Thyroid gland (tissue), 4 donors: ENCODE measurements at regions not wholly inside any gene's neighbourhood (a gene's known extent, or its start where the extent isn't known, plus 50 kb on each side); places are given as distances from the start of the nearest gene placed in this dataset.

Experiments
- DNase-seq, 2 donors: peaks; one replicate each; pipeline ENCODE4 v3.0.0-alpha.2; 2019
- H3K27ac ChIP-seq, 3 donors: fragments of 200-600 bp; sonication (generic); 1 replicate in 2 of 3; 2 replicates in 1 of 3; pipeline ENCODE4 v1.5.1; 2016 to 2019; ENCODE audit warnings: mild to moderate bottlenecking in 1 of 3, moderate library complexity in 1 of 3
- H3K27me3 ChIP-seq: fragments of 200-600 bp; sonication (generic); one replicate; pipeline ENCODE4 v1.5.1; 2019
- H3K36me3 ChIP-seq, 2 donors: fragments of 200-600 bp; sonication (generic); one replicate each; pipeline ENCODE4 v1.5.1; 2016 to 2019
- H3K4me1 ChIP-seq, 2 donors: fragments of 200-600 bp; sonication (generic); one replicate each; pipeline ENCODE4 v1.5.1; 2017 to 2019
- H3K4me3 ChIP-seq, 3 donors: fragments of 200-600 bp; sonication (generic); replicated peaks in 1 of 3; 1 replicate in 2 of 3; 2 replicates in 1 of 3; pipeline ENCODE4 v1.5.1; 2016; ENCODE audit warnings: mild to moderate bottlenecking in 1 of 3
- H3K9me3 ChIP-seq: fragments of 200-600 bp; sonication (generic); one replicate; pipeline ENCODE4 v1.5.1; 2017
- POLR2A ChIP-seq, 2 donors: fragments of 450-650 bp; IDR thresholded peaks; one replicate each; pipeline ENCODE4 v1.6.1; 2017; ENCODE audit warnings: antibody characterized with exemption in 2 of 2, mild to moderate bottlenecking in 2 of 2, moderate library complexity in 1 of 2
- WGBS, 2 donors: methylation state at CpG; one replicate each; pipeline ENCODE4 v1.1.5; 2017; 5-methylcytosine and 5-hydroxymethylcytosine counted together
- intact Hi-C: fragments of 100-400 bp; cut with DNase I; formaldehyde crosslinking; loops from one replicate; pipeline ENCODE4 v1.15.1; 2023
- TF ChIP-seq, protein P1 (sequence below), 6 experiments: fragments of 200-600 bp in 3 of 6; fragments of 450-650 bp in 3 of 6; sonication (generic) in 3 of 6; IDR thresholded peaks; one replicate each; pipeline ENCODE4 v1.5.1; 2016 to 2019; ENCODE audit warnings: antibody characterized with exemption in 6 of 6, mild to moderate bottlenecking in 2 of 6, inconsistent platforms in 1 of 6, moderate library complexity in 1 of 6

- no peaks in the 10 kb centered on the region for H3K36me3 ChIP-seq
- no peak for DNase-seq
- H3K27ac ChIP-seq: no peak overlapping the region
- no peak for TF ChIP-seq POLR2A (IDR thresholded peaks at IDR 0.05)
- TF ChIP-seq, protein P1, sequence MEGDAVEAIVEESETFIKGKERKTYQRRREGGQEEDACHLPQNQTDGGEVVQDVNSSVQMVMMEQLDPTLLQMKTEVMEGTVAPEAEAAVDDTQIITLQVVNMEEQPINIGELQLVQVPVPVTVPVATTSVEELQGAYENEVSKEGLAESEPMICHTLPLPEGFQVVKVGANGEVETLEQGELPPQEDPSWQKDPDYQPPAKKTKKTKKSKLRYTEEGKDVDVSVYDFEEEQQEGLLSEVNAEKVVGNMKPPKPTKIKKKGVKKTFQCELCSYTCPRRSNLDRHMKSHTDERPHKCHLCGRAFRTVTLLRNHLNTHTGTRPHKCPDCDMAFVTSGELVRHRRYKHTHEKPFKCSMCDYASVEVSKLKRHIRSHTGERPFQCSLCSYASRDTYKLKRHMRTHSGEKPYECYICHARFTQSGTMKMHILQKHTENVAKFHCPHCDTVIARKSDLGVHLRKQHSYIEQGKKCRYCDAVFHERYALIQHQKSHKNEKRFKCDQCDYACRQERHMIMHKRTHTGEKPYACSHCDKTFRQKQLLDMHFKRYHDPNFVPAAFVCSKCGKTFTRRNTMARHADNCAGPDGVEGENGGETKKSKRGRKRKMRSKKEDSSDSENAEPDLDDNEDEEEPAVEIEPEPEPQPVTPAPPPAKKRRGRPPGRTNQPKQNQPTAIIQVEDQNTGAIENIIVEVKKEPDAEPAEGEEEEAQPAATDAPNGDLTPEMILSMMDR (IDR thresholded peaks at IDR 0.05): no peak
- intact Hi-C loops: no loop called here
- no peaks in the 10 kb centered on the region for H3K4me1 ChIP-seq
- 68 to 73% methylated on average over 2 of the region's 2 CpGs for WGBS, 2 donors
- H3K27me3 ChIP-seq: no peaks in the 10 kb centered on the region
- H3K9me3 ChIP-seq: no peaks in the 10 kb centered on the region
- H3K4me3 ChIP-seq: no peak overlapping the region
Measured at GRCh38 chr11:21911061-21911460, 281.8 kb upstream of the ANO5 start.

DNA sequence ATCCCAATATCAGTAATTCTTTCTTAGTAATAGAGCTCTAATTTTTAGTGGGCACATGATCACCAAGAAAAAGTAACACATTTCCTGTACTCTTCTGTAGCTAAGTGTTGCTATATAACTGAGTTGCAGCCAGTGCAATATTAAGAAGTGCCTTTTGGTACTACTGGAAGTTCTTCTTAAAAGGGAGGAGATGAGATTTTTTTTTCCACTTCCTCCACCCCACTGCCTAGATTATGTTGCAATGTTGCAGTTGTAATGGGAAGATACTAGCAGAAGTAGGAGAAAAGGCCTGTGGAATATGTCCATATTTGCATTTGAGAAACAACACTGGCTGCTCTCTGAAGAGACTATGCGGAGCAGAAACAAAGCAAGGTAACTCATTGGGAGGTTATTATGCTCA lies 280.6 kb upstream of the ANO5 start:
- Histone ChIP-seq H3K27me3 (no peaks in the 10 kb centered on the region), H3K9me3 (no peaks in the 10 kb centered on the region), H3K4me1 (no peaks in the 10 kb centered on the region), H3K4me3 (no peak overlapping the region), H3K36me3 (no peaks in the 10 kb centered on the region), H3K27ac (no peak overlapping the region)
- no peak for DNase-seq
- TF ChIP-seq POLR2A (IDR thresholded peaks at IDR 0.05): no peak
- TF ChIP-seq, protein P1 (IDR thresholded peaks at IDR 0.05): no peak
- intact Hi-C loops: no loop called here
- WGBS, 2 donors: 94 to 100% methylated on average over 1 of the region's 1 CpG

GRCh38 chr11:21921151-21921550 lies 271.7 kb upstream of the ANO5 start:
- DNase-seq: no peak
- Histone ChIP-seq H3K27ac (no peak overlapping the region), H3K9me3 (no peaks in the 10 kb centered on the region), H3K36me3 (no peaks in the 10 kb centered on the region), H3K4me1 (no peaks in the 10 kb centered on the region), H3K27me3 (no peaks in the 10 kb centered on the region), H3K4me3 (no peak overlapping the region)
- intact Hi-C loops: no loop called here
- TF ChIP-seq, protein P1 (IDR thresholded peaks at IDR 0.05): no peak
- TF ChIP-seq POLR2A (IDR thresholded peaks at IDR 0.05): no peak
- 96 to 100% methylated on average over 1 of the region's 1 CpG for WGBS, 2 donors

- 43 to 91% methylated on average over 1 of the region's 1 CpG for WGBS, 2 donors
- H3K27ac ChIP-seq: no peak overlapping the region
- intact Hi-C loops: no loop called here
Measured at GRCh38 chr11:21924262-21924661, 268.6 kb upstream of the ANO5 start.

DNA sequence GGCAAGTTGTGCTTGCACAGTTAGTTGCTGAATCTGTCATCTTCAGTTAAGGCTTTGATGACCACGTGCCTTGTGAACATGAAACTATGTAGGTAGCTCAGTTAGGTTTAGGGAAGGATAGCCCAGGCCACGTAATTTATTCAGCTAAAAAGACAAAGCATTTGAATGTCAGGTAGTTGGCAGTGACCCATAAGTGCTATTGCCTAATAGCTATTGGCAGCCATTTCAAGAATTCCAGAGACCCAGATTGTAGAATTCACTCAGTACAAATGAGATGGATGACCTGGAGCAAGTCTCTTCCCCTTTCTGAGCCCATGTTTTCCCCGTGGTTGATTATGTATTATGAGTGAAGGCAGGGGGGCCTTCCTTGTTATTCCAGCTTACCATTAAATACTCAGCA lies 265.3 kb upstream of the ANO5 start:
- Histone ChIP-seq H3K27me3 (no peaks in the 10 kb centered on the region), H3K4me3 (no peak overlapping the region), H3K9me3 (no peaks in the 10 kb centered on the region), H3K4me1 (peaks cover 0 to 3% of the 10 kb centered on the region in 2 donors), H3K27ac (no peak overlapping the region), H3K36me3 (no peaks in the 10 kb centered on the region)
- intact Hi-C loops: no loop called here
- WGBS, 2 donors: 27 to 39% methylated on average over 3 of the region's 3 CpGs
- TF ChIP-seq, protein P1 (IDR thresholded peaks at IDR 0.05): no peak
- no peak for TF ChIP-seq POLR2A (IDR thresholded peaks at IDR 0.05)
- DNase-seq: peak; percentile 7 to 12

More at GRCh38 chr11:21924262-21924661, 268.6 kb upstream of the ANO5 start:
- TF ChIP-seq POLR2A (IDR thresholded peaks at IDR 0.05): no peak
- TF ChIP-seq, protein P1 (IDR thresholded peaks at IDR 0.05): no peak
- no peak for DNase-seq
- Histone ChIP-seq H3K4me1 (peaks cover 0 to 3% of the 10 kb centered on the region in 2 donors), H3K36me3 (no peaks in the 10 kb centered on the region), H3K27me3 (no peaks in the 10 kb centered on the region), H3K9me3 (no peaks in the 10 kb centered on the region), H3K4me3 (no peak overlapping the region)
